A549 (cell line): ENCODE measurements at regions not wholly inside any gene's neighbourhood (a gene's known extent, or its start where the extent isn't known, plus 50 kb on each side); places are given as distances from the start of the nearest gene placed in this dataset.

Experiments
- CTCF ChIP-seq: fragments of >200 bp; sonication (Bioruptor Twin); formaldehyde crosslinking; IDR thresholded peaks from 3 replicates; pipeline ENCODE4 v1.5.1; 2016
- RAD21 ChIP-seq, 2 experiments: fragments of >200 bp in 1 of 2; sonication (Bioruptor Twin) in 1 of 2; formaldehyde crosslinking in 1 of 2; IDR thresholded peaks in 1 of 2; conservative IDR thresholded peaks in 1 of 2; 2 replicates in 1 of 2; 3 replicates in 1 of 2; pipeline ENCODE4 v1.6.1; 2012 to 2018; ENCODE audit warnings: inconsistent platforms in 1 of 2

DNA sequence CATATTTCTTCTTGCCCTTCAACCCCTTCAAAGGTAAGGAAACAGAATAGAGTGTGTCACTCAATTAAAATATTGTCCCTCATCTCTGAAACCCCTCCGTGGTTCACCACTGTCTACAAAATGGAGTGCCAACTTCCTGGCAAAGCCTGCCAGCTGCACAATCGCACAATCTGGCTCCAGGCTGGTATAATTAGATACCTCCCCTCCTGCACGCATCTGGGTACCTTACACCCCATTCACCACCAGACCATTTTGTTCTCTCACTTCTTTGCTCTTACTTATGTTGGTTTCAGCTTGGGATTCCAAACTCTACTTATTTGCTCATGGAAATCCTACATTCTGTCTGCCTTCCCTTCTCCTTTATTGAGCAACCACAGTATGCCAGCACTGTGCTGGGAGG is 314.9 kb downstream of the NUAK1 start:
- TF ChIP-seq RAD21 (conservative IDR thresholded peaks at IDR 0.05 in 1 of 2, IDR thresholded peaks at IDR 0.05 in 1 of 2) (no peak), CTCF (no peak)
